CD4-positive, alpha-beta T cell (primary cell): ENCODE measurements at regions not wholly inside any gene's neighbourhood (a gene's known extent, or its start where the extent isn't known, plus 50 kb on each side); places are given as distances from the start of the nearest gene placed in this dataset.

Experiments used
- ATAC-seq: fragments of 200-7000 bp; cut with Tn5 transposase; one replicate; pipeline ENCODE4 v1.10.0; 2022; ENCODE audit warnings: mild to moderate bottlenecking; ENCODE audit not compliant: poor library complexity
- CTCF ChIA-PET: fragments of 350-600 bp; sonication (Branson Sonifier 250); formaldehyde crosslinking; loops from one replicate; lab custom pipeline; 2021; ENCODE audit warnings: antibody characterized with exemption, inconsistent platforms; lab: Charles Lee
- POLR2A ChIA-PET: fragments of 350-600 bp; sonication (Branson Sonifier 250); formaldehyde crosslinking; loops from one replicate; lab custom pipeline; 2021; ENCODE audit warnings: antibody characterized with exemption, inconsistent platforms; lab: Charles Lee
- DNase-seq, 14 experiments: peaks; one replicate each; pipeline ENCODE4 v3.0.0-alpha.2; 2013 to 2020; ENCODE audit warnings: mixed read lengths in 2 of 14
- H3K27ac ChIP-seq, 2 donors: one replicate each; pipeline versions ENCODE4 v1.5.1 to v1.7.0; 2013; ENCODE audit warnings: low read length in 2 of 2, low read depth in 1 of 2, mild to moderate bottlenecking in 1 of 2
- H3K27me3 ChIP-seq, 2 experiments: 1 replicate in 1 of 2; 2 replicates in 1 of 2; pipeline versions ENCODE4 v1.6.1 to v1.7.0; 2013; ENCODE audit warnings: low read length in 2 of 2, control low read depth in 1 of 2, mild to moderate bottlenecking in 1 of 2, moderate library complexity in 1 of 2; ENCODE audit not compliant: insufficient read depth in 2 of 2, control insufficient read depth in 1 of 2
- H3K36me3 ChIP-seq: one replicate; pipeline ENCODE4 v1.6.1; 2013; ENCODE audit warnings: low read length, control low read depth; ENCODE audit not compliant: insufficient read depth
- H3K4me1 ChIP-seq: one replicate; pipeline ENCODE4 v1.6.1; 2013; ENCODE audit warnings: low read length, control low read depth; ENCODE audit not compliant: insufficient read depth
- H3K4me3 ChIP-seq: one replicate; pipeline ENCODE4 v1.5.1; 2013; ENCODE audit warnings: mild to moderate bottlenecking, low read length, moderate library complexity
- H3K9me3 ChIP-seq, 2 experiments: 1 replicate in 1 of 2; 2 replicates in 1 of 2; pipeline versions ENCODE4 v1.6.1 to v1.7.0; 2013; ENCODE audit warnings: low read length in 2 of 2, mild to moderate bottlenecking in 2 of 2, control low read depth in 1 of 2, moderate library complexity in 1 of 2; ENCODE audit not compliant: control insufficient read depth in 1 of 2, insufficient read depth in 1 of 2
- H3K27ac Mint-ChIP-seq: one replicate; pipeline ENCODE4 v1.8.0; 2020; ENCODE audit warnings: mixed read lengths
- H3K27me3 Mint-ChIP-seq: one replicate; pipeline ENCODE4 v1.8.0; 2021; ENCODE audit warnings: mixed read lengths
- H3K36me3 Mint-ChIP-seq: one replicate; pipeline ENCODE4 v1.8.0; 2021; ENCODE audit warnings: low read depth, mixed read lengths
- H3K4me1 Mint-ChIP-seq: one replicate; pipeline ENCODE4 v1.8.0; 2021; ENCODE audit warnings: low read depth, mixed read lengths
- H3K4me3 Mint-ChIP-seq: one replicate; pipeline ENCODE4 v1.8.0; 2020; ENCODE audit warnings: mild to moderate bottlenecking, mixed read lengths
- H3K9me3 Mint-ChIP-seq: one replicate; pipeline ENCODE4 v1.8.0; 2020; ENCODE audit warnings: mixed read lengths
- CTCF ChIP-seq: fragments of 200-600 bp; IDR thresholded peaks from one replicate; pipeline ENCODE4 v1.8.0; 2022; ENCODE audit warnings: antibody characterized with exemption, mild to moderate bottlenecking
- intact Hi-C, 2 experiments: fragments of 100-400 bp; cut with DNase I in 1 of 2; cut with micrococcal nuclease in 1 of 2; formaldehyde crosslinking; loops; one replicate each; pipeline versions ENCODE4 v1.15.1 to v1.9.0; 2023 to 2025; cut with DNase I, micrococcal nuclease

- CTCF ChIA-PET: no interaction called here
- Mint-ChIP-seq H3K27ac (no peak overlapping the region), H3K4me1 (no peaks in the 10 kb centered on the region)
Measured at GRCh38 chr1:55679971-55680370, 464.8 kb upstream of the USP24 start.

GRCh38 chr1:55673416-55673815, 458.3 kb upstream of the USP24 start:
- no peak for TF ChIP-seq CTCF
- no peak for DNase-seq
- no peaks in the 10 kb centered on the region for H3K27me3 ChIP-seq
- no peaks in the 10 kb centered on the region for H3K4me1 Mint-ChIP-seq
- intact Hi-C loops: no loop called here
- H3K4me3 Mint-ChIP-seq: no peak overlapping the region
- no peak overlapping the region for H3K4me3 ChIP-seq
- ATAC-seq: no peak
- POLR2A ChIA-PET: no interaction called here
- no peaks in the 10 kb centered on the region for H3K36me3 Mint-ChIP-seq
- no peaks in the 10 kb centered on the region for H3K4me1 ChIP-seq
- CTCF ChIA-PET: no interaction called here
- no peaks in the 10 kb centered on the region for H3K27me3 Mint-ChIP-seq
- H3K36me3 ChIP-seq: no peaks in the 10 kb centered on the region
- no peaks in the 10 kb centered on the region for H3K9me3 ChIP-seq
- H3K27ac Mint-ChIP-seq: no peak overlapping the region
- H3K27ac ChIP-seq: no peak overlapping the region
- no peaks in the 10 kb centered on the region for H3K9me3 Mint-ChIP-seq

More at GRCh38 chr1:55679971-55680370, 464.8 kb upstream of the USP24 start:
- ATAC-seq (no peak), DNase-seq (no peak)
- TF ChIP-seq CTCF: no peak
- intact Hi-C loops: no loop called here
- no peaks in the 10 kb centered on the region for H3K27me3 ChIP-seq
- H3K36me3 ChIP-seq: no peaks in the 10 kb centered on the region
- Mint-ChIP-seq H3K36me3 (no peaks in the 10 kb centered on the region), H3K27me3 (peaks cover 13% of the 10 kb centered on the region), H3K9me3 (no peaks in the 10 kb centered on the region), H3K4me3 (no peak overlapping the region)
- H3K27ac ChIP-seq: no peak overlapping the region
- no peaks in the 10 kb centered on the region for H3K9me3 ChIP-seq
- POLR2A ChIA-PET: no interaction called here
- no peak overlapping the region for H3K4me3 ChIP-seq
- no peaks in the 10 kb centered on the region for H3K4me1 ChIP-seq

GRCh38 chr1:55670331-55671082, 455.3 kb upstream of the USP24 start:
- Mint-ChIP-seq H3K4me1 (no peaks in the 10 kb centered on the region), H3K27ac (no peak overlapping the region), H3K36me3 (no peaks in the 10 kb centered on the region), H3K27me3 (no peaks in the 10 kb centered on the region), H3K4me3 (no peak overlapping the region), H3K9me3 (no peaks in the 10 kb centered on the region)
- DNase-seq: no peak
- Histone ChIP-seq H3K27ac (no peak overlapping the region), H3K27me3 (no peaks in the 10 kb centered on the region), H3K4me3 (no peak overlapping the region), H3K4me1 (no peaks in the 10 kb centered on the region), H3K9me3 (no peaks in the 10 kb centered on the region), H3K36me3 (no peaks in the 10 kb centered on the region)
- CTCF ChIA-PET: no interaction called here
- POLR2A ChIA-PET: no interaction called here
- ATAC-seq: no peak
- TF ChIP-seq CTCF: no peak
- intact Hi-C loops: no loop called here
